ENCODE measurements at regions not wholly inside any gene's neighbourhood (a gene's known extent, or its start where the extent isn't known, plus 50 kb on each side); places are given as distances from the start of the nearest gene placed in this dataset.
"Not testable (repeated sequence)": the region's sequence is repeated elsewhere in the genome, so short reads cannot be mapped to it uniquely, and the experiment has no call there.

DNA sequence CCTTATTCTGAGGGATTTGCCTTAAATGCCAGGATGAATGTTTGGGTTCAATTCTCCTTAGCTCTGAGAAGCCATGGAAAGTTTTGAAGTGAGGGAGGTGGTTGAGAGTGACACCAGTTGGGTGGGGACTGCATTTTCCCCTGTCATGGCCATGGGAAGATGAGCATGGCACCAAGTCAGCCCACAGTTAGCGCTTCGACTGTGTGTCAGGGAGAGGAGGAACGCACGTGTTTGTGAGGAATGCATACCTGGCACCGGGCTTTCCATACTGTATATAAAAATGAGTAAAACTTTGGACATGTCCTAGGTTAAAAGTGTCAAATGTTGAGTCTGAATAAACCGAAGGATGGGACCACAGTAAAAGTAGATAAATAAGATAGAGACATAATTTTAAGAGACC, 187.5 kb upstream of the KL start:
- no peak for DNase-seq

DNA sequence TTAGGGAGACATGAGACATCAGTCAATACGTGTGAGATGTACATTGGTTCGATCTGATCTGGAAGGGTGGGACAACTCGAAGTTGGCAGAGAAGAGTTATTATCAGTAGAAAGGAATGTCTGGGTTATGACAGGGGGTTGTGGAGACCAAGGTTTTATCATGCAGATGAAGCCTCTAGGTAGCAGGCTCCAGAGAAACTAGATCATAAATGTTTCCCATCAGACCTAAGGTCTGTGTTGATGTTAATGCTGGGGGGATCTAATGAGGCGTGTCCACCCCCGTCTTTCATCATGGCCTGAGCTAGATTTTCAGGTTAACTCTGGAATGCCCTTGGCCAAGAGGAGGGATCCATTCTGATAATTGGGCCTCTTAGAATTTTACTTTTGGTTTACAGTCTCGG, 187.0 kb upstream of the KL start:
- DNase-seq = no peak

DNA sequence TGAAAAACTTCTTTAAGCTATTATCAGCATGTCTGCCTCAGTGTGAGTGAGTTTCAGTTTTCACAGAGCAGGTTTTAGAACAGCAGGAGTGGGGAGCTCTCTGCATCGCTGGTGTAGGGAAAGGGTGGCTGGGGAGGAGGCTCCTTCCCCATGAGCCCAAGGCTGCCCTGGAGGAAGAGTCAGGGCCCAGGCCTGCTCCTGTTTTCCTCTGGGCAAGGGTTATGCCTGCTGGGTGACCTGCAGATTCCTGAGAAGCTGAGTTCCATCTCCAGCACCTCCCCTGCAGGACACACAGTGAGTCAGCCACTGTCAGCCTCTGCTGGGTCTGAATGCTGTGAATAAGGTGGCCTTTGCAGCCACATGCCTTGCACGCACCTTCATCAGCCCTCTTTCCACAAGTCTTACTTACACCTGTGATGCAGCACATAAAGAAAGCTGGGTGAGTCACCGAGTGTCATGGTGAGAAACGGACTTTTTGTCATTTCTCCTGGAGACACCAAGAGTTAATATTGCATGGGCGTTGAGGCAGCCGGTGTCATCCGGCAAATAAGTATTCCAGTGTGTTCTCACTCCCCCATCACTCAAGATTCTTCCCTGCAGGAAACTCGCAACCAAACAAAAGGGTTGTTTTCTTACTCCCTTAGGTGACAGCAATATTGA, 186.4 kb upstream of the KL start:
- DNase-seq = no peak

GRCh38 chr13:32830336-32831031, 185.7 kb upstream of the KL start:
- DNase-seq = no peak

DNA sequence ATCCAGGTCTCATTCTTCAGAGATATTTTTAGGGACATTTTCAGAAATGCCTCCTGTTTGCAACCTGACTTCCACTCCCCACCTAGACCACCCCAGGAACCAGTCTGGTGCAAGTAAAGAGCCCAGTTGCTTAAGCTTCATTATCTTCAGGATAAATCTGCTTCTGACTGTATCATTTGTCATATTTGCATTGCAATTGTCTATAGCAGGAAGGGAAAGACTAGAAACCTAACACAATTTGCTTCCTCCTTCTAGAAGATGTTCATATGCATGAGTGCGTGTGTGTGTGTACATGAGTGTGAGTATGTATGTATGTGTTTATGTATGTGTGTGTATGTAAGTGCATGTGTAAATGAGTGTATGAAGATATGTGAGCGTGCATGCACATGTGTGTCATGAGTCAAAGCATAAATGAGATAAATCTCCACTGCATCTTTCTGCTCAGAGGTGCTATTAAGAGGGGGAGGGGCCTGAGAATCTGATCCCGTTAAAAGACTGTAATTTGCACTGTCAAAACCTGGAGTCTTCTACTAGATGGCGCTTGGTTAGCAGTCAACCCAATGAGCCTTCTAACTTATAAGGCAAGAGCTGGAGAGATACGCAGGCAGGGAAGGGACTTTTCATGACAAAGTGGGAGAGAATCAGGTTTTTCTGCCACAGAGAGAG, 178.8 kb upstream of the KL start:
- DNase-seq = peak; percentile 38

DNA sequence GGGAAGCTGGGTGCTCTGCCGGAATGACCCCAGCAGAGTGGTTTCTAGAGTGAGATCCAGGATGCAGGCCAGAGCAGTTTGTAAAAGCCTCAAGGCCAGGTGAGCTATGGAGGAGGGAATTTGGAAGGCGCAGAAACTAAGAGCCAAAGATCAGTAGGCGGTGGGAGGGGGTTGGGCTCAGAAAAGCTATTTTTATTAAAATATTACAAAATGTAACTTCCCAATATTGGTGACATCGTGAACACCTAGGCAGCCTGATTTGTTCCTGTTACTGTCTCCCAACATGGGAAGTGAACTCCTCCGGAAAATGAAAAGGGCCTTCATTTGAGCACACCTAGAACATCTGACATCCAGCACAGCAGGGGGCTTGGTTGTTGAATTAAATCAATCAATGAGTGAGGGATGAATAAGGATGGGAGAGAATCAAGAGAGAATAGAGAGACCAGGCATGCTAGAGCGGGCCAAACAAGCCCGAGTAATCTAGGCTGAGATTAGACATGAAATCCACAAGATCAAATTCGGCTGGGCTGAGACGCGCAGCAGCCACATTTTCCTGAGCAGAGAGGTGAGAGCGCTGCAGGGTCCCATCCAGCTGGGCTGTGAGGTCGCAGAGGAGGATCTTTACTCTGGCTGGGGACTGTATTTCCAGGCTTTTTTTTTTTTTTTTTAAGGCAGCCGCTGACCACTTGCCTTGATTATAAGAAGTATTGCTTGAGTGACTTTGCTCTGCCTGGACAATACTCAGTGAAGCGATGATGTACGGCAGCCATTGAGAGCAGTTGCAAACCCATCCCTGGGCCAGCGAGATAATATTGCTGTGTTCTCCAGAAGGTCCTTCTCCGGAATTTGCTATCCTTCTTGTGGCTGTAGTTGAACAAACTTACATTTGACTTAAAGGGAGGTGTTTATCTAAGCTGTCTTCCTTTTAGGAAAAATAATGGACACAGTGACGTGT, 178.0 kb upstream of the KL start:
- DNase-seq = no peak

DNA sequence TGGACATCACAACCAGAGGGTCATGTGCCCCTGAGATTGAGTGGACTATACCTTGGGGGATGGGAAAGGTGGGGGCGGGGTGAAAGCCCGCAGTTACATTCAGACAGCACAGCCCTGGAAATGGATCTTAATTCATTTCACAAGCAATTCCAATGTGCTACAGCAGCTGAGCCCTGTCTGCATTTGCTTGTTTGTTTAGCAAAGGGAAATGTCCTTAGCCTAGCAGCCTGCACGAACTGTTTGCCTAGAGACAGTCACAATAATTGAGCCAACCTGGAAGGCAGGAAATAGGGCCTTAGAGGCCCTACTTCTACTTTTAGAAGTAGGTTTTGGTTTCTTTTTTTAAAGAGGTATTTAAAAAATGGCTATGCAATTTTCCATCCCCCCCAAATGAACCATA, 177.3 kb upstream of the KL start:
- DNase-seq = peak; percentile 77

- no peak for DNase-seq
These were observed 176.1 kb upstream of the KL start for GRCh38 chr13:32840113-32840512.

DNA sequence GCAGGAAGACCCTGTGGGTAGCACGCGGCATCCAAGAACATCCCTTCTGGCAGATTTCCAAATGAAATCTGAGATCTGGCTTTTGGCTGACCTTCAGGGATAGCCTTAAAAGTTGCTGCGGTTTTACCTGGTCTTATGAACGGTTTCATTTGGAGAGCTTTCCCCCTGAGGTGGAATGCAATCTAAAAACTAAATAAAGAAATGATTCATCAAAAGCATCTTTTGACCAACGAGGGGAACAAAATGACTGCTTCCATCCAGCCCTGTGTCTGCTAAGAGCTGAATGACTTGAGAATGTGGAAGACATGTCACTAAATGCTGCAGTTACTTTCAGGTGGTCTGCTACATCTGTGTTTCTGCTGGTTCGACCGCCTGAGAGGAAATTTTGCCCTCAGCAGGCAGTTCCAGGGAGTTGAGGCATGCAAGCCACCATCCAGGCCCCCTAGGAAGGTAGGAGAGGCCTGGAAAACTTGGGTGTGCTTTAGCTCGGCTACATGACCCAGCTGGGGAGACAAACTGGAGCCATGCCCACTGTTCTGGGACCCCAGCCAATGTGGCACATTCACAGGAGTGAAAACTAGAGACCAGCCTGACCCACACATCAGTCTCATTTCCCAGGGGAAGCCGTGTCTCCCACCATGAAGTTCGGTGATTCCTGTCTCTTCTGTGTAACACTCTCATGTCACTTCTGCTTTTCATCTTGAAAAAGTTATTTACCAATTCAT, 175.1 kb upstream of the KL start:
- DNase-seq = peak; percentile 73

GRCh38 chr13:32845952-32846950, 170.0 kb upstream of the KL start:
- DNase-seq = peak; percentile 24

DNA sequence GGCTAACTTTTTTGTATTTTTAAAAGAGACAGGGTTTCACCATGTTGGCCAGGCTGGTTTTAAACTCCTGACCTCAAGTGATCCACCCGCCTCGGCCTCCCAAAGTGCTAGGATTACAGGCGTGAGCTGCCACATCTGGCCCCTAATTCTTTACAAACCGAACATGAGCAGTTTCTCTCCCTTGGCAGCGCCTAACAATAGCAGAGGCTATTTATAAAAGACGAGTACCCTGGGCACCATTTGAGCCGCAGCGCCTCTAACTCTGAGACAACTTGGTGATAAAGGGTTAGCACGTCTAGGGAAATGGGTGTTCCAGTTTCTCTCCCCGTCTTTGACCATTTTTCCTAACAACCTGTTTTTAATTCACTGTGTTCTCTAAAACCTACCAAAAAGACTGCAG, 168.2 kb upstream of the KL start:
- not testable (repeated sequence) for DNase-seq

- no peak for DNase-seq
These were observed 166.9 kb upstream of the KL start for GRCh38 chr13:32849369-32849768.

DNA sequence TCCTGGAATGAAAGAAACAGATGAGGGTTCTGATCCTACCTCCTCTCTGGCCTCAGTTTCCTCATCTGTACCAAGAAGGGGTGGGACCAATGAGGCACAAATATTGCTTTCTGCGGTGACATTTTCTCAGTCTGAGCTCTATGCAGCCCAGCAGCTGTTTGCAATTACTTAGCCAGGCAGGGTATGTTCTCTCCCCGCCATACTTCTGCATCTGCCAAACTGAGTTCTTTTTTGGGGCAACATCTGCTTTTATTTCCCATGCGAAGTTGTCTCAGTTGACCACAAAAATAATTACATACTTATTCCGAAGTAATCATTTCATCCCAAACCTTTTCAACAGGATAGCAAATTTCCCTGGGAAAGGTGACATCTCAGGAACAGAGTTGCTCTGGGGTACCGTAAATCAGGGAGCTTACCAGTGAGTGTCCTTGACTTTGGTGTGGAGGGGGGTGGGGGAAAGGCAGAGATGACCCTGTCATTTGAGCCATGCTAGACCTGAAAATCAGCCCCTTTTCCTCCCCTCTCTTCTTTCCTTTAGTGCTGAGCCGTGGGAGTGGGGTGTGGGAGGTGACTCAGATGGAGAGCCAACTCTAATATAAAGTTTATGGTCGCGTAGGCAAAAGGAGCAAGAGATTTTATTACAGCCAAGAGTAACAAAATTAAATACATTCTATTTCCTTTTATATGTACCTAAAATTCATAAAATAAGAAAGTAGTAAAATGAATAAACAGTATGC, 165.7 kb upstream of the KL start:
- DNase-seq = no peak

DNA sequence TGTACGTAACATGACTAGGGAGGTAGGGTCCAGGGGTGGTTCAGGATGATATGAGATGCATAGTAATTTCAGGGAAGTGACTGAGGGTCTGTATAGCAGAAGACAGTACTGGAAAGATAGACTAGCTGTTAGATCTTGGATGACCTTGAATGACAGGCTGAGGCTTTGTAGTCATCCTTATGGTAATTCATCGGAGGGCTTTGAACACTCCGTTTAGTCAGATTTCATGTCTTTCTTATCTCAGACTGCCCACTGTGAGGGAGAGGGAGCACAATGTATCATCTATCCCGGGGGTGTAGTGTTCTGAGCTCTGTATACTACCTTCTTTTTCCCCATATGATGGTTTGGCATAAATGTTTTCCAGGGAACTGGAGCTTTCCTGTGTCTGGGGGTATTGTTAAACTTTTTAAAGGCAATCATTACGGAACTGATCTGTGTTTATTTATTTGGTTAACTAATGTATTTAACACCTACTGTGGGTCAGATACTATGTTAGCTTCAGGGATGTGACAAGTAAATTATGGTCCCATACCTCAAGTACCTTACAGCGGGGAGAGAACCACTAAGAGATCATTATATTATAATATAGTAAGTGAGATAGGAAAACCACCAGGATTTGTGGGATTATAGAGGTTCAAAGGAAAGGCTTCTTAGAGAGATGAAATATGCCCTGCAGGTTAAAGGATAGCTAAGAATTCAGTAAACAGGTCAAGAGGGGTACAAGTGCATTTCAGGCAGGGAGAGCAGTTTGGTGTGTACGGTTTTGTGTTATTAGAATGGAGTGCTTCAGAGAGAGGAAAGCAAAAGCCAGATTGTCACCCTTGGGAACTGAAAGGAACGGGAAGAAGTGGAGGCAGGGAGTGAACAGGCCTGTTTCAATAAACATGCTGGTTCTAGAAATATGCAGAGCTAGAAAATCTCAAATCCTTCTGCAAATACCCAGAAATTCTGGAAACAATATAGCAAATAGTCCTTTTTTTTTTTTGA, 164.8 kb upstream of the KL start:
- no peak for DNase-seq

DNA sequence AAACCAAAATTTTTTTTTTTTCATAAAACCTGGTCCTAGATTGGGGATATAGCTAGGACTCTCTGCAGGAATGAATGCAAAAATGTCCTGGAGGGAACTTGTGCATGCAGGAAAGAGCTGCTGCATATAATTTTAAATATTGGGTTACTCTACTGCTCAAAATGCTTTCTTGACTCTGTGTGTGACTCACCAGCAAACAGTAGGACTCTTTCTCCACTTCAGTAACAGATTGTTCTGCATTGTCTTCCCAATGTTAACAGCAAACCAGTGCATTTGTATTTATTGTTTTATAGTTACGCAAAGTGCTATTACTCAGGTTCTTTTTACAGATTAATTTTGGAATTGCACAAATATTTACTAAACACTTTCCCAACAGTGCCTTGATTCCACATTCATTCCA, 163.7 kb upstream of the KL start:
- DNase-seq = no peak

GRCh38 chr13:32857077-32857476, 159.1 kb upstream of the KL start:
- DNase-seq = no peak

GRCh38 chr13:32857689-32858088, 158.5 kb upstream of the KL start:
- DNase-seq = no peak

- no peak for DNase-seq
These were observed 156.4 kb upstream of the KL start for GRCh38 chr13:32859707-32860292.

- no peak for DNase-seq
These were observed 154.9 kb upstream of the KL start for GRCh38 chr13:32861304-32861703.
